ENCODE measurements at regions not wholly inside any gene's neighbourhood (a gene's known extent, or its start where the extent isn't known, plus 50 kb on each side); places are given as distances from the start of the nearest gene placed in this dataset.
"Not testable (repeated sequence)": the region's sequence is repeated elsewhere in the genome, so short reads cannot be mapped to it uniquely, and the experiment has no call there.

DNA sequence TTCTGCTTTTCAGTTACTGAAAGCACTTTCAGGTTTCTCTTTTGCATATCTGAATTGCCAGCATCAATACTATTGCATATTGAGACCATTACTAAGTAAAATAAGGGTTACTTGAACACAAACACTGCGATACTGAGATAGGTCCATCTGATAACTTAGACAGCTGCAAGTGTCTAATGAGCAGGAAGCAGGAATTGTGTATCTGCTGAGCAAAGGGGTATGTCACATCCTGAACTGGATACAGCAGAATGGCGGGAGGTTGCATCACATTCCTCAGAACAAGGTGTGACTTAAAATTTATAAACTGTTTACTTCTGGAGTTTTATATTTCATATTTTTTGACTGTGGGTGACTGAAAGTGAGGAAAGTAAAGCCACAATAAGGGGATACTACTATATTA is 142.7 kb downstream of the POTEM start:
- H3K4me3 ChIP-seq (ENCODE audit: low read length); H3K27me3 Mint-ChIP-seq; H3K27me3 ChIP-seq (ENCODE audit: control insufficient read depth in 1 of 2, insufficient read depth in 2 of 2, low read length in 2 of 2); H3K27ac Mint-ChIP-seq; POLR2A ChIA-PET; ATAC-seq (ENCODE audit: poor library complexity); H3K27ac ChIP-seq (ENCODE audit: low read depth in 1 of 2, low read length in 2 of 2); intact Hi-C loops (cut with DNase I, micrococcal nuclease); H3K36me3 ChIP-seq (ENCODE audit: insufficient read depth, low read length); H3K4me1 ChIP-seq (ENCODE audit: insufficient read depth, low read length); H3K4me1 Mint-ChIP-seq (ENCODE audit: low read depth); H3K36me3 Mint-ChIP-seq (ENCODE audit: low read depth); H3K9me3 ChIP-seq (ENCODE audit: control insufficient read depth in 1 of 2, insufficient read depth in 1 of 2, low read length in 2 of 2); H3K9me3 Mint-ChIP-seq; CTCF ChIA-PET; H3K4me3 Mint-ChIP-seq; DNase-seq: not testable (repeated sequence)

DNA sequence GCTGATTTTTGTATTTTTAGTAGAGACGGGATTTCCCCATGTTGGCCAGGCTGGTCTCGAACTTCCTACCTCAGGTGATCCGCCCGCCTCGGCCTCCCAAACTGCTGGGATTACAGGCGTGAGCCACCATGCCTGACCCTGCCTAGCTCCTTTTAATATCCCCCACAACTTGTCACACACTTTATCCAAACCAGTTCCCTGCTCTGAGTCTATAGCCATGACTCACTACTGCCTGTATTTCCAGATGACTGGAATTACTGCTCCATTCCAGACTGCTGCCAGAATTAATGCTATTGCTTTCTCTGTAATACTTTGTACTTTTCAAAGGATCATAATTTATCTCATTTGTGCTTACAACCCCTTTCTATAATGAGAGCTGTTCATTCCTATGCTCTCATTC is 153.1 kb downstream of the POTEM start:
- H3K27ac Mint-ChIP-seq = not testable (repeated sequence)

DNA sequence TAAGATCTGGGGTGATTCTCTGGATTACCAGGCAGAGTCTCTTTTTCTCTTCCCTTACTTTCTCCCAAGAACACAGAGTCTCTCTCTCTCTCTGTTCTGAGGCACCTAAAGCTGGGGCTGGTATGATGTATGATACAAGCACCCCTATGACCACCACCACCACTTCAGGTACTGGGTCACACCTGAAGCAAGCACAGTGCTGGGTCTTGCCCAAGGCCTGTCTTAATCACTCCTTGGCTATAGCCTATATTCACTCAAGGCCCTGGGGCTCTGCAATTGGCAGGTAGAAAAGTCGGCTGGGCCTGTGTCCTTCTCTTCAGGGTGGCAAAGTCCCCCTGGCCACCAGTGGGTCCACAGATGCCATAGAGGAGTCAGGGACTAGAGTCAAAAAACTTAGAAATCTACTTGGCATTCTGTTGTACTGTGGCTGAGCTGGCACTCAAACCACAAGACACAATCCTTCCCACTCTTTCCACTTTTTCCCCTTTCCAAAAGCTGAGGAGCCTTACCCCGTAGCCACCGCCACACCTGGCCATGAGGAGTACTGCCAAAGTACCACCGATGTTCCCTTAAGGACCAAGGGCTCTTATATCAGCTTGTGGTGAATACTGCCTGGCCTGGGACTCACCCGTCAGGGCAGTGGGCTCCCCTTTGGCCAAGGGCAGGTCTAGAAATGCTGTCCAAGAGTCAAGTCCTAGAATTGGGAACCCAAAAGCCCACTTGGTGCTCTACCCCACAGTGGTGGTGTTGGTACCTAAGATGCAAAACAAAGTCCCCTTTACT is 159.2 kb downstream of the POTEM start:
- ATAC-seq (ENCODE audit: poor library complexity); POLR2A ChIA-PET; H3K27me3 Mint-ChIP-seq: not testable (repeated sequence)

More for the DNA sequence above, 153.1 kb downstream of the POTEM start:
- H3K36me3 ChIP-seq (ENCODE audit: insufficient read depth, low read length); H3K27ac ChIP-seq (ENCODE audit: low read depth in 1 of 2, low read length in 2 of 2); H3K9me3 ChIP-seq (ENCODE audit: control insufficient read depth in 1 of 2, insufficient read depth in 1 of 2, low read length in 2 of 2); H3K9me3 Mint-ChIP-seq; CTCF ChIA-PET; H3K27me3 ChIP-seq (ENCODE audit: control insufficient read depth in 1 of 2, insufficient read depth in 2 of 2, low read length in 2 of 2); H3K36me3 Mint-ChIP-seq (ENCODE audit: low read depth); H3K4me3 ChIP-seq (ENCODE audit: low read length); H3K4me3 Mint-ChIP-seq; intact Hi-C loops (cut with DNase I, micrococcal nuclease); H3K27me3 Mint-ChIP-seq; H3K4me1 Mint-ChIP-seq (ENCODE audit: low read depth); H3K4me1 ChIP-seq (ENCODE audit: insufficient read depth, low read length); ATAC-seq (ENCODE audit: poor library complexity); POLR2A ChIA-PET; DNase-seq: not testable (repeated sequence)

DNA sequence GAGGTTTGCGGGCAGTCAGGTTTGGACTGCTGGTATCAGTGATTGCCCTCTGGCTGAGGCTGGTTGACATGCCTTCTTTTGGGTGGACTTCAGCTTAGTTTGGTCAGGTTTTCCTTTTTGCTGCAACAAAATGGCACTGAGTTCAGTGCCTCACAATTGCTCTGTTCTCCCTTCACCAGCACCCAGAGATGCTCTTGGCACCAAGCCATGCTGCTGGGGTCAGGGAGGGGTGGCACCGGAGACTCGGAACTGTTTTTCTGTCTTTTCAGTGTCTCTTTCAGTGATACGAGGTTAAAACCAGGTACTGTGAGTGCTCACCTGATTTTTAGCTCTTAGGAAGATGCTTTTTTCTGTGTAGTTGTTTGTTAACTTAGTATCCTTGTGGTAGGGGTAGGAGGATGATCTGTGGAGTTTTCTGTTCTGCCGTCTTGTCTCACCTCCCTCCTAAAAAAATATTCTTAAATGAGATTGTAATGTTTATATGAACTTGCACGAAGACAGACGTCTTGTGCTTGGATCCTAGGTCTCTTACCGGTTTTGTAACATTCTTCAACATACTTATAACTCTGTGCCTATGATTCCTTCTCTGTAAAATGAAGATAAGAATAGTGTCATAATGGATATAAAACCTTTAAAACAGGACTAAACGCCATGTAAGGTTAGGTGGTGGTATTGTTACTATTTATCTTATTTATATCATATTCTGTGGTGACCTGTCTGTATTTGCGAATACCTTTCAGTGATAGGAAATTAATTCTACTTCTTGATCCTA is 160.6 kb downstream of the POTEM start:
- H3K27me3 ChIP-seq (ENCODE audit: control insufficient read depth in 1 of 2, insufficient read depth in 2 of 2, low read length in 2 of 2); H3K36me3 ChIP-seq (ENCODE audit: insufficient read depth, low read length); ATAC-seq (ENCODE audit: poor library complexity); H3K27ac ChIP-seq (ENCODE audit: low read depth in 1 of 2, low read length in 2 of 2); H3K4me1 ChIP-seq (ENCODE audit: insufficient read depth, low read length); CTCF ChIA-PET; POLR2A ChIA-PET; H3K4me3 ChIP-seq (ENCODE audit: low read length); H3K27ac Mint-ChIP-seq; intact Hi-C loops (cut with DNase I, micrococcal nuclease); H3K4me3 Mint-ChIP-seq; H3K27me3 Mint-ChIP-seq; H3K36me3 Mint-ChIP-seq (ENCODE audit: low read depth); H3K9me3 ChIP-seq (ENCODE audit: control insufficient read depth in 1 of 2, insufficient read depth in 1 of 2, low read length in 2 of 2); H3K4me1 Mint-ChIP-seq (ENCODE audit: low read depth); H3K9me3 Mint-ChIP-seq: not testable (repeated sequence)
- DNase-seq = peak in 1 of 14 experiments; percentile 2

More for the DNA sequence above, 159.2 kb downstream of the POTEM start:
- H3K27ac Mint-ChIP-seq; H3K9me3 ChIP-seq (ENCODE audit: control insufficient read depth in 1 of 2, insufficient read depth in 1 of 2, low read length in 2 of 2); H3K4me3 ChIP-seq (ENCODE audit: low read length); H3K36me3 ChIP-seq (ENCODE audit: insufficient read depth, low read length); H3K4me1 Mint-ChIP-seq (ENCODE audit: low read depth); H3K27ac ChIP-seq (ENCODE audit: low read depth in 1 of 2, low read length in 2 of 2); CTCF ChIA-PET; H3K4me1 ChIP-seq (ENCODE audit: insufficient read depth, low read length); H3K9me3 Mint-ChIP-seq; H3K36me3 Mint-ChIP-seq (ENCODE audit: low read depth); H3K27me3 ChIP-seq (ENCODE audit: control insufficient read depth in 1 of 2, insufficient read depth in 2 of 2, low read length in 2 of 2); intact Hi-C loops (cut with DNase I, micrococcal nuclease); H3K4me3 Mint-ChIP-seq: not testable (repeated sequence)
- peak in 2 of 14 experiments; percentile 1 to 5 for DNase-seq

DNA sequence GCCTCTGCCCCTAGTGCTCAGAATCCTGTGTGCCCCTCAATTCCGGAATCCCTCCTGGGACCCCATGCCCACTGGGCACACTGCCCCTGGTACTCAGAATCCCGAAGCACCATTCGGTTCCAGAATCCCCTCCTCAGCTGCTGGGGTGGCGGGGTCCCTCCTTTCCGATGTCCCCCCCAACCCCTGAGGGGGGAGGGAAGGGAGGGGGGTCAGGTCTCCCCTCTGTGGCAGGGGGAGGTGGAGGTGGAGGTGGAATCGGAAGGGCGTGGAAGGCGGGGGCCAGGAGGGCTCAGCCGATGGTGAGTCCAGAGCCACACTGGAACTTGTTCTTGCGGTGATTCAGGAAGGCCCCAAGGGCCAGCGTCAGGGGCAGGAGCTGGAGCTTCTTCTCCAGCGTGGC is 164.3 kb downstream of the POTEM start:
- H3K9me3 Mint-ChIP-seq; H3K27me3 ChIP-seq (ENCODE audit: control insufficient read depth in 1 of 2, insufficient read depth in 2 of 2, low read length in 2 of 2); H3K27me3 Mint-ChIP-seq; CTCF ChIA-PET; DNase-seq; H3K36me3 Mint-ChIP-seq (ENCODE audit: low read depth); H3K27ac ChIP-seq (ENCODE audit: low read depth in 1 of 2, low read length in 2 of 2); H3K4me3 ChIP-seq (ENCODE audit: low read length); H3K27ac Mint-ChIP-seq; H3K4me1 Mint-ChIP-seq (ENCODE audit: low read depth); intact Hi-C loops (cut with DNase I, micrococcal nuclease); H3K36me3 ChIP-seq (ENCODE audit: insufficient read depth, low read length); H3K4me1 ChIP-seq (ENCODE audit: insufficient read depth, low read length); POLR2A ChIA-PET; ATAC-seq (ENCODE audit: poor library complexity); H3K9me3 ChIP-seq (ENCODE audit: control insufficient read depth in 1 of 2, insufficient read depth in 1 of 2, low read length in 2 of 2); H3K4me3 Mint-ChIP-seq: not testable (repeated sequence)

DNA sequence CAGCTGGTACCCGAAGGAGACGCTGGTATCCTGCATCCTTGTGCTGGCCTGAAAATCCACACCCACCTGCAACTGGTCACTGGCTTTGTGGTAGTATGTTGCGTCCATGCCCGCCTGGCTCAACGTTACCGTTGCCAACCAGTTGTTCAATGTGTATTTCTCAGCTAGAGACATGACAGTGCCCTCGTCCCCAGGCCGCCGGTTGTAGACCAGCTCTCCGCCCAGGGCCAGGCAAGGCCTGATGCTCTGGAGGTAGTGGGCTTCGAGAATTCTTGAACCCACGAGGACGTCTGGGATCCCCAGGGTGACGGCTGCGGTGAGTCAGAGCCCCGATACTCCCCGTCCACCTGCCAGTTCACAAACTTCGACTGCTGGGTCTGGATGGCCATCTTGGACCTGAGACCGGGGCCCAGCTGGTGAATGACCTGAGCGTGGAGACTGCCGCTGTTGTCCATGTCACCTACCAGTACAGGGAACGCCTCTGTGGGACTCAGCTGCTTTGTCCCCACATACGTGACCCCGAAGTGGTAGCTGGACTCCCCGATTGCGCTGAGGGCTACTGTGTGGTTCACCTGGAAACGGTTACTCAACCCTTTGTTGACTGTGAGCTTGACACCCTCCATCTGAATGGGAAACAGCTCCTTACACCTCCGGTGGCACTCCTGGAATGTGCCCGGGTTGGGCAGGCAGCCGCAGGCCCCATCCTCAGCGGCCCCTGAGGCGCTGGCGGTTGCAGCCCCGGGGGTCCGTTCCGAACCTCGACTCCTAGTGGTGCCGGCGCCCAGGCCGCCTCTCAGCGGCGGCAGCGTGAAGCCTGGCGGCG is 165.0 kb downstream of the POTEM start:
- H3K27ac Mint-ChIP-seq; H3K4me1 ChIP-seq (ENCODE audit: insufficient read depth, low read length); H3K4me3 Mint-ChIP-seq; CTCF ChIA-PET; intact Hi-C loops (cut with DNase I, micrococcal nuclease); H3K36me3 Mint-ChIP-seq (ENCODE audit: low read depth); H3K4me3 ChIP-seq (ENCODE audit: low read length); POLR2A ChIA-PET; H3K4me1 Mint-ChIP-seq (ENCODE audit: low read depth); H3K9me3 Mint-ChIP-seq; H3K36me3 ChIP-seq (ENCODE audit: insufficient read depth, low read length); H3K27me3 Mint-ChIP-seq; H3K27me3 ChIP-seq (ENCODE audit: control insufficient read depth in 1 of 2, insufficient read depth in 2 of 2, low read length in 2 of 2); DNase-seq; H3K9me3 ChIP-seq (ENCODE audit: control insufficient read depth in 1 of 2, insufficient read depth in 1 of 2, low read length in 2 of 2); ATAC-seq (ENCODE audit: poor library complexity); H3K27ac ChIP-seq (ENCODE audit: low read depth in 1 of 2, low read length in 2 of 2): not testable (repeated sequence)

DNA sequence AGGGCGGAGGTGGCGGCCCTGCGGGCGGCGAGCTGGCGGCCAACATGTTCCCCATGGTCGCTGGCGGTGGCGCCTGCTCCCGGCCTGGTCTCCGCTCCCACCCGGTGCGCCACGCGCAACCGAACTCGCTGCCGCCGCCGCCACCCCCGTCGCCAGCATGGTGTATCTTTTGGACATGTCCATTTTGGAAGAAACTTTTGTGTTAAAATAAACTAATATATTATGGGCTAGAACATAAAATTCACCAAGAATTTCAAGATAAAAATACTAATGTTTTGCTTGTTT is 165.5 kb downstream of the POTEM start:
- intact Hi-C loops (cut with DNase I, micrococcal nuclease); H3K4me1 ChIP-seq (ENCODE audit: insufficient read depth, low read length); CTCF ChIA-PET; ATAC-seq (ENCODE audit: poor library complexity); H3K9me3 ChIP-seq (ENCODE audit: control insufficient read depth in 1 of 2, insufficient read depth in 1 of 2, low read length in 2 of 2); H3K9me3 Mint-ChIP-seq; H3K27ac Mint-ChIP-seq; H3K27ac ChIP-seq (ENCODE audit: low read depth in 1 of 2, low read length in 2 of 2); POLR2A ChIA-PET; H3K36me3 ChIP-seq (ENCODE audit: insufficient read depth, low read length); H3K4me3 Mint-ChIP-seq; H3K36me3 Mint-ChIP-seq (ENCODE audit: low read depth); H3K4me3 ChIP-seq (ENCODE audit: low read length); H3K4me1 Mint-ChIP-seq (ENCODE audit: low read depth); DNase-seq; H3K27me3 ChIP-seq (ENCODE audit: control insufficient read depth in 1 of 2, insufficient read depth in 2 of 2, low read length in 2 of 2); H3K27me3 Mint-ChIP-seq: not testable (repeated sequence)

All from CD4-positive, alpha-beta T cell (primary cell).